Stomach (tissue), 8 donors: ENCODE measurements at regions not wholly inside any gene's neighbourhood (a gene's known extent, or its start where the extent isn't known, plus 50 kb on each side); places are given as distances from the start of the nearest gene placed in this dataset.

Source experiments
- DNase-seq, 2 donors: peaks; one replicate each; pipeline versions ENCODE4 v3.0.0 to v3.0.0-alpha.2; 2013 to 2019
- H3K27ac ChIP-seq, 5 donors: fragments of 200-600 bp in 4 of 5; sonication (generic) in 4 of 5; one replicate each; pipeline ENCODE4 v1.5.1; 2013 to 2019; ENCODE audit warnings: mild to moderate bottlenecking in 1 of 5, moderate library complexity in 1 of 5
- H3K27me3 ChIP-seq, 3 donors: fragments of 200-600 bp; sonication (generic); one replicate each; pipeline ENCODE4 v1.5.1; 2017 to 2019; ENCODE audit warnings: mixed run types in 1 of 3
- H3K36me3 ChIP-seq, 4 donors: fragments of 200-600 bp; sonication (generic); 1 replicate in 3 of 4; 2 replicates in 1 of 4; pipeline ENCODE4 v1.5.1; 2016 to 2019
- H3K4me1 ChIP-seq, 4 donors: fragments of 200-600 bp; sonication (generic); one replicate each; pipeline ENCODE4 v1.5.1; 2016 to 2019
- H3K4me3 ChIP-seq, 4 donors: fragments of 200-600 bp; sonication (generic) in 3 of 4; one replicate each; pipeline ENCODE4 v1.5.1; 2016 to 2019; ENCODE audit warnings: mild to moderate bottlenecking in 1 of 4
- H3K9me3 ChIP-seq, 4 donors: fragments of 200-600 bp; sonication (generic); one replicate each; pipeline ENCODE4 v1.5.1; 2016 to 2019
- EP300 ChIP-seq: sonication (generic); formaldehyde crosslinking; IDR thresholded peaks from one replicate; pipeline ENCODE4 v1.6.1; 2017; ENCODE audit warnings: antibody characterized with exemption
- POLR2A ChIP-seq, 4 donors: fragments of 450-650 bp; IDR thresholded peaks; one replicate each; pipeline ENCODE4 v1.6.1; 2016; ENCODE audit warnings: antibody characterized with exemption in 4 of 4, control low read depth in 2 of 4, mild to moderate bottlenecking in 1 of 4, moderate library complexity in 1 of 4
- POLR2AphosphoS5 ChIP-seq, 3 donors: sonication (generic); formaldehyde crosslinking; IDR thresholded peaks; one replicate each; pipeline ENCODE4 v1.6.1; 2016; ENCODE audit warnings: antibody characterized with exemption in 3 of 3
- WGBS, 5 donors: extraction: QIAGEN DNeasy Blood & Tissue Kit in 3 of 5; methylation state at CpG; one replicate each; pipeline versions ENCODE4 v1.1.5 to v1.1.7; 2013 to 2018; 5-methylcytosine and 5-hydroxymethylcytosine counted together
- intact Hi-C: fragments of 100-400 bp; cut with DNase I; formaldehyde crosslinking; loops from one replicate; pipeline ENCODE4 v1.15.1; 2023; ENCODE audit warnings: low total_unique reads
- TF ChIP-seq, protein P1 (sequence below), 7 experiments: fragments of 450-650 bp in 4 of 7; fragments of 200-600 bp in 3 of 7; sonication (generic) in 3 of 7; IDR thresholded peaks; one replicate each; pipeline ENCODE4 v1.5.1; 2016 to 2019; ENCODE audit warnings: antibody characterized with exemption in 7 of 7, control low read depth in 2 of 7, mild to moderate bottlenecking in 1 of 7
- donor health status: healthy with polysubstance abuse.
- donor health status: Bipolar disorder and iron deficiency.
- donor health status: healthy.

DNA sequence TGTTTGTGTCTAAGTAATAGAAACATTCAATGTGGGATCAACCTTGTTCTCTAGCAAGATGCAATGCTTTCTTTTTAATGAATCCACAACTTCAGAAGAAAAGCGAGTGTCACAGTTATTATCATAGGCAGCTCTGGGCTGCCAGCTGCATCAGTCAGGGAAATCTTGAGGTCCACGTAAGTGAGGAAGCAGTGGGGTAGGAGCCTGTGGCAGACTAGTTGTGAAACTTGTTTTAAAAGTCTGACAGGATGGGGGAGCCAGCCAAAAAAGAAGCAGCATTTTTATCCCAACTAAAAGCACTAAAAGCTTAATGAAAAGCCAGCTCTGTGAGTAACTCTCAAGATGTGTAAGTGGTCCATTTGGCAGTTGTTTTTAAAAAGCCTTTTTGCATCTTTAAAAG, 113.1 kb downstream of the ZNF326 start:
- TF ChIP-seq, protein P1, sequence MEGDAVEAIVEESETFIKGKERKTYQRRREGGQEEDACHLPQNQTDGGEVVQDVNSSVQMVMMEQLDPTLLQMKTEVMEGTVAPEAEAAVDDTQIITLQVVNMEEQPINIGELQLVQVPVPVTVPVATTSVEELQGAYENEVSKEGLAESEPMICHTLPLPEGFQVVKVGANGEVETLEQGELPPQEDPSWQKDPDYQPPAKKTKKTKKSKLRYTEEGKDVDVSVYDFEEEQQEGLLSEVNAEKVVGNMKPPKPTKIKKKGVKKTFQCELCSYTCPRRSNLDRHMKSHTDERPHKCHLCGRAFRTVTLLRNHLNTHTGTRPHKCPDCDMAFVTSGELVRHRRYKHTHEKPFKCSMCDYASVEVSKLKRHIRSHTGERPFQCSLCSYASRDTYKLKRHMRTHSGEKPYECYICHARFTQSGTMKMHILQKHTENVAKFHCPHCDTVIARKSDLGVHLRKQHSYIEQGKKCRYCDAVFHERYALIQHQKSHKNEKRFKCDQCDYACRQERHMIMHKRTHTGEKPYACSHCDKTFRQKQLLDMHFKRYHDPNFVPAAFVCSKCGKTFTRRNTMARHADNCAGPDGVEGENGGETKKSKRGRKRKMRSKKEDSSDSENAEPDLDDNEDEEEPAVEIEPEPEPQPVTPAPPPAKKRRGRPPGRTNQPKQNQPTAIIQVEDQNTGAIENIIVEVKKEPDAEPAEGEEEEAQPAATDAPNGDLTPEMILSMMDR (IDR thresholded peaks at IDR 0.05): no peak
- TF ChIP-seq POLR2AphosphoS5 (IDR thresholded peaks at IDR 0.05) (no peak), POLR2A (IDR thresholded peaks at IDR 0.05) (no peak), EP300 (no peak)
- peaks cover 0 to 21% (median 0%) of the 10 kb centered on the region in 3 donors for H3K27me3 ChIP-seq
- H3K4me1 ChIP-seq: no peaks in the 10 kb centered on the region
- H3K27ac ChIP-seq: no peak overlapping the region
- no peak for DNase-seq
- no peak overlapping the region for H3K4me3 ChIP-seq
- WGBS, 5 donors: 41 to 52% (median 49%) methylated on average over 2 of the region's 2 CpGs
- intact Hi-C loops: no loop called here
- no peaks in the 10 kb centered on the region for H3K36me3 ChIP-seq
- H3K9me3 ChIP-seq: no peaks in the 10 kb centered on the region

DNA sequence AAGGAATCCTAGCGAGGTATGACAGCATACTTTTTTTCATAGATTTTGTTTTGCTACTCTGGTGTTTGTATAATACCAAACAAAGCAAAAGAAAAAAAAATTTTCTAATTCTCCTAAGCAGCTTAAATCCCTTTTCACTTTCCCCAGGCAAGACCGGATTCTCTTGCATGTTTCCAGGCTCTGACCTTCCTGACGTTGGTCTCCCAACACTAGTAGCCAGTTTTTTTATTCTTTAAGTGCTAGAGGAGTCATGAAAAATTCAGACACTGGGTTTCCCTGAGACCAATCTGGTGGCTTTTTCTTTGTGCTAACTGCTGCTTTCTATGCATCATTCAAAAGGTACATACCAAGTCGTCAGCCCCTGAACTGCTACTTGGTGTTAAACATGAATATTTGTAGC, 111.4 kb downstream of the ZNF326 start:
- intact Hi-C loops: no loop called here
- Histone ChIP-seq H3K9me3 (no peaks in the 10 kb centered on the region), H3K36me3 (no peaks in the 10 kb centered on the region), H3K27me3 (peaks cover 0 to 21% (median 0%) of the 10 kb centered on the region in 3 donors), H3K4me1 (no peaks in the 10 kb centered on the region), H3K4me3 (no peak overlapping the region), H3K27ac (no peak overlapping the region)
- DNase-seq: no peak
- TF ChIP-seq, protein P1 (IDR thresholded peaks at IDR 0.05): no peak
- TF ChIP-seq POLR2AphosphoS5 (IDR thresholded peaks at IDR 0.05) (no peak), EP300 (no peak), POLR2A (IDR thresholded peaks at IDR 0.05) (no peak)
- 52 to 61% (median 56%) methylated on average over 4 of the region's 4 CpGs for WGBS, 5 donors

DNA sequence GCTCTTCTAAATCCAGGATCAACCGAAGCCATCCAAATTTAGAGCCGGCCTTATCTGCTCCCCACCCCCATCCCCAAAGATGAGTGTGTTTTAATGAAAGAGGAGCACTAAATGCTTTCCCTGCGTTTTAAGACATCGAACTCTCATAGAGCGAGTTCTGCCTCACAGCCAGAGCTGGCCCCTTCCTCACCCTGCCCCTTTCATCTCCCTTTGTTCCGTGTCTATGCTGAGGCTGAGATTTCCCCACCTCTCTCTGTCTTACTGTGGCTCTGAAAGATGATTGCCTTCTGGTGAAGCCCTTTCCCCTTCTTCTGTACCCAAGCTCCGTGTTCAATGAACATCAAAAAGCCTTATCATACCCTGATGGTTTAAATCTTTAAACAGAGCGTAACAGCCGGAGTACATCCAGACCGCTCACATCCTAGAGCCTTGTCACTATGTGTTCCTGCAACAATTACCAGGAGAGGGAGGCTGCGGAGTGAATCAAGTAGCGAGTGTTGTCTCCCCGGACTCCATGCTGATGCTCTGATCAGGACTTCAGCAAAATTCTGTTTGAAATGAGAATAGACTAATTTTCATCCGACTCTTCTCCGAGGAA, 110.1 kb downstream of the ZNF326 start:
- intact Hi-C loops: no loop called here
- DNase-seq: no peak
- TF ChIP-seq EP300 (no peak), POLR2AphosphoS5 (IDR thresholded peaks at IDR 0.05) (no peak), POLR2A (IDR thresholded peaks at IDR 0.05) (no peak)
- TF ChIP-seq, protein P1 (IDR thresholded peaks at IDR 0.05): no peak
- no peak overlapping the region for H3K27ac ChIP-seq
- no peaks in the 10 kb centered on the region for H3K9me3 ChIP-seq
- no peaks in the 10 kb centered on the region for H3K4me1 ChIP-seq
- WGBS, 5 donors: 56 to 72% (median 64%) methylated on average over 15 of the region's 15 CpGs
- peaks cover 0 to 21% (median 0%) of the 10 kb centered on the region in 3 donors for H3K27me3 ChIP-seq
- H3K36me3 ChIP-seq: no peaks in the 10 kb centered on the region
- no peak overlapping the region for H3K4me3 ChIP-seq

DNA sequence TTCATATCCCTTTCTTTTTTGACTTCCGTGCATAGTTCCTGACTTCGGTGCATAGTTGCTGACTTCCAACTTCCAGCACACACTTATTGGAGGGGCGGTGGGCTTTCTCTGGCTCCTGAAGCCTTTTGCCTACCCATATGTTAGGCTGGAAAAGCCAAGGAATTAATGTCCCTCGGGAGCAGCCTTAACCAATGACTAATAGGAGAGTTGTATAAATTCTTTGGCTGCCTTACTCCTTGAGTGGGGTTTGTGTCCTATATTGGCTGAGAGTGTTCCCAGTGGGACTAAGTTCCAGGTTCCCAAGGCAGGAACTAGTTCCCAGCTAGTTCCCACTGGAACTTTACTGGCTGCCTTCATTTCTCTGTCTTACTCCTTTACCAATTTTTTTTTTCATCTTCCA, 105.7 kb downstream of the ZNF326 start:
- TF ChIP-seq, protein P1 (IDR thresholded peaks at IDR 0.05): no peak
- no peak for TF ChIP-seq EP300
- TF ChIP-seq POLR2A (IDR thresholded peaks at IDR 0.05): no peak
- no peak for TF ChIP-seq POLR2AphosphoS5 (IDR thresholded peaks at IDR 0.05)
- Histone ChIP-seq H3K27me3 (peaks cover 0 to 8% (median 0%) of the 10 kb centered on the region in 3 donors), H3K4me1 (no peaks in the 10 kb centered on the region), H3K4me3 (no peak overlapping the region), H3K9me3 (peaks cover 3 to 9% (median 7%) of the 10 kb centered on the region in 4 donors), H3K36me3 (no peaks in the 10 kb centered on the region), H3K27ac (no peak overlapping the region)
- 79 to 95% (median 86%) methylated on average over 4 of the region's 4 CpGs for WGBS, 5 donors
- DNase-seq: no peak
- intact Hi-C loops: no loop called here
